Adrenal gland (tissue), 5 donors: ENCODE measurements at regions not wholly inside any gene's neighbourhood (a gene's known extent, or its start where the extent isn't known, plus 50 kb on each side); places are given as distances from the start of the nearest gene placed in this dataset.
"Not testable (repeated sequence)": the region's sequence is repeated elsewhere in the genome, so short reads cannot be mapped to it uniquely, and the experiment has no call there.

Source experiments
- POLR2A ChIP-seq, 2 donors: fragments of 450-650 bp; IDR thresholded peaks; one replicate each; pipeline ENCODE4 v1.6.1; 2017; ENCODE audit warnings: antibody characterized with exemption in 2 of 2, mild to moderate bottlenecking in 2 of 2, moderate library complexity in 1 of 2
- TF ChIP-seq, protein P1 (sequence below), 6 experiments: fragments of 450-650 bp in 4 of 6; fragments of 200-600 bp in 2 of 6; sonication (generic) in 1 of 6; IDR thresholded peaks; 1 replicate in 5 of 6; 2 replicates in 1 of 6; pipeline versions ENCODE4 v1.5.1 to v1.8.0; 2016 to 2021; ENCODE audit warnings: antibody characterized with exemption in 6 of 6, mild to moderate bottlenecking in 2 of 6, moderate library complexity in 1 of 6
- donor health status: DM: no; HTN: no; CAD: no.

GRCh38 chr16:27641734-27642415 lies 91.9 kb downstream of the KATNIP start:
- not testable (repeated sequence) for TF ChIP-seq POLR2A (IDR thresholded peaks at IDR 0.05)
- TF ChIP-seq, protein P1, sequence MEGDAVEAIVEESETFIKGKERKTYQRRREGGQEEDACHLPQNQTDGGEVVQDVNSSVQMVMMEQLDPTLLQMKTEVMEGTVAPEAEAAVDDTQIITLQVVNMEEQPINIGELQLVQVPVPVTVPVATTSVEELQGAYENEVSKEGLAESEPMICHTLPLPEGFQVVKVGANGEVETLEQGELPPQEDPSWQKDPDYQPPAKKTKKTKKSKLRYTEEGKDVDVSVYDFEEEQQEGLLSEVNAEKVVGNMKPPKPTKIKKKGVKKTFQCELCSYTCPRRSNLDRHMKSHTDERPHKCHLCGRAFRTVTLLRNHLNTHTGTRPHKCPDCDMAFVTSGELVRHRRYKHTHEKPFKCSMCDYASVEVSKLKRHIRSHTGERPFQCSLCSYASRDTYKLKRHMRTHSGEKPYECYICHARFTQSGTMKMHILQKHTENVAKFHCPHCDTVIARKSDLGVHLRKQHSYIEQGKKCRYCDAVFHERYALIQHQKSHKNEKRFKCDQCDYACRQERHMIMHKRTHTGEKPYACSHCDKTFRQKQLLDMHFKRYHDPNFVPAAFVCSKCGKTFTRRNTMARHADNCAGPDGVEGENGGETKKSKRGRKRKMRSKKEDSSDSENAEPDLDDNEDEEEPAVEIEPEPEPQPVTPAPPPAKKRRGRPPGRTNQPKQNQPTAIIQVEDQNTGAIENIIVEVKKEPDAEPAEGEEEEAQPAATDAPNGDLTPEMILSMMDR (IDR thresholded peaks at IDR 0.05): not testable (repeated sequence)
